Activated T-helper 2 cell treated with anti-CD3 and anti-CD28 coated beads, Interferon-gamma antibody, Interleukin-2, Interleukin-4, amounts not matched to agents 10 μg/mL and 5 μg/mL and 100 μg/mL, durations not matched to agents 14 hours and 24 hours and 36 hours (primary cell): ENCODE measurements at regions not wholly inside any gene's neighbourhood (a gene's known extent, or its start where the extent isn't known, plus 50 kb on each side); places are given as distances from the start of the nearest gene placed in this dataset.
"Not testable (repeated sequence)": the region's sequence is repeated elsewhere in the genome, so short reads cannot be mapped to it uniquely, and the experiment has no call there.

Experiments
- DNase-seq: peaks from one replicate; pipeline ENCODE4 v3.0.0; 2021; ENCODE audit warnings: low spot score
- H3K27ac Mint-ChIP-seq: one replicate; pipeline ENCODE4 v1.8.0; 2021; ENCODE audit warnings: mixed read lengths
- H3K27me3 Mint-ChIP-seq: one replicate; pipeline ENCODE4 v1.8.0; 2021; ENCODE audit warnings: low read depth, mixed read lengths
- H3K36me3 Mint-ChIP-seq: one replicate; pipeline ENCODE4 v1.8.0; 2021; ENCODE audit warnings: low read depth, mixed read lengths
- H3K4me1 Mint-ChIP-seq: one replicate; pipeline ENCODE4 v1.8.0; 2021; ENCODE audit warnings: low read depth, mixed read lengths
- H3K4me3 Mint-ChIP-seq: one replicate; pipeline ENCODE4 v1.8.0; 2021; ENCODE audit warnings: low read depth, mild to moderate bottlenecking, moderate library complexity, mixed read lengths
- H3K9me3 Mint-ChIP-seq: one replicate; pipeline ENCODE4 v1.8.0; 2021; ENCODE audit warnings: mixed read lengths
- intact Hi-C: fragments of 100-400 bp; cut with micrococcal nuclease; formaldehyde crosslinking; loops from one replicate; pipeline ENCODE4 v1.15.1; 2023

- Mint-ChIP-seq H3K27me3 (no peaks in the 10 kb centered on the region), H3K36me3 (no peaks in the 10 kb centered on the region), H3K4me3 (no peak overlapping the region), H3K4me1 (no peaks in the 10 kb centered on the region), H3K27ac (no peak overlapping the region), H3K9me3 (no peaks in the 10 kb centered on the region)
- DNase-seq: no peak
- intact Hi-C loops: no loop called here
Measured at GRCh38 chrX:121433289-121433688, 385.9 kb downstream of the GLUD2 start.

DNA sequence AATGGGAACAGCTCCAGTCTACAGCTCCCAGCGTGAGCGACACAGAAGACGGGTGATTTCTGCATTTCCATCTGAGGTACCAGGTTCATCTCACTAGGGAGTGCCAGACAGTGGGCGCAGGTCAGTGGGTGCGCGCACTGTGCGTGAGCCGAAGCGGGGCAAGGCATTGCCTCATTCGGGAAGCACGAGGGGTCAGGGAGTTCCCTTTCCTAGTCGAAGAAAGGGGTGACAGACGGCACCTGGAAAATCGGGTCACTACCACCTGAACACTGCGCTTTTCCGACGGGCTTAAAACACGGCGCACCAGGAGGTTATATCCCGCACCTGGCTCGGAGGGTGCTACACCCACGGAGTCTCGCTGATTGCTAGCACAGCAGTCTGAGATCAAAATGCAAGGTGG, 390.3 kb downstream of the GLUD2 start:
- H3K4me3 Mint-ChIP-seq, intact Hi-C loops, H3K9me3 Mint-ChIP-seq, H3K36me3 Mint-ChIP-seq, H3K27ac Mint-ChIP-seq, H3K4me1 Mint-ChIP-seq, DNase-seq, H3K27me3 Mint-ChIP-seq: not testable (repeated sequence)

DNA sequence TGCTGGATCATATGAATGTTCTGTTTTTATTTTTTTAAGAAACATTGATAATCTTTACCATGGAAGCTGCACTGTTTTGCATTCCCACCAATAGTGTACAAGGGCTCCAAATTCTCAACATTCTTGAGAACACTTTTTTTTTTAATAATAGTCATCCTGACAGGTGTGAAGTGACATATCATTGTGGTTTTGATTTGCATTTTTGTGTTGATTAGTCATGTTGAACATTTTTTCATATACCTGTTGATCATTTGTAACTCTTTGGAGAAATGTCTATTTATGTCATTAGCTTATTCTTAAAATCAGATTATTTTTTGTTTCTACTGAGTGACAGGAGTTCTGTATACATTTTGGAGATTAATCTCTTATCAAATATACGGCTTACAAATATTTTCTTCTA, 408.5 kb downstream of the GLUD2 start:
- DNase-seq: no peak
- no peak overlapping the region for H3K27ac Mint-ChIP-seq
- H3K27me3 Mint-ChIP-seq: no peaks in the 10 kb centered on the region
- H3K9me3 Mint-ChIP-seq: no peaks in the 10 kb centered on the region
- no peak overlapping the region for H3K4me3 Mint-ChIP-seq
- intact Hi-C loops: no loop called here
- H3K4me1 Mint-ChIP-seq: no peaks in the 10 kb centered on the region
- no peaks in the 10 kb centered on the region for H3K36me3 Mint-ChIP-seq

GRCh38 chrX:121456315-121456714, 408.9 kb downstream of the GLUD2 start:
- Mint-ChIP-seq H3K9me3 (no peaks in the 10 kb centered on the region), H3K4me3 (no peak overlapping the region), H3K36me3 (no peaks in the 10 kb centered on the region), H3K27ac (no peak overlapping the region), H3K27me3 (no peaks in the 10 kb centered on the region), H3K4me1 (no peaks in the 10 kb centered on the region)
- intact Hi-C loops: no loop called here
- no peak for DNase-seq

GRCh38 chrX:121457096-121457495, 409.7 kb downstream of the GLUD2 start:
- no peak overlapping the region for H3K4me3 Mint-ChIP-seq
- no peak overlapping the region for H3K27ac Mint-ChIP-seq
- H3K9me3 Mint-ChIP-seq: no peaks in the 10 kb centered on the region
- no peaks in the 10 kb centered on the region for H3K4me1 Mint-ChIP-seq
- DNase-seq: no peak
- no peaks in the 10 kb centered on the region for H3K36me3 Mint-ChIP-seq
- intact Hi-C loops: no loop called here
- no peaks in the 10 kb centered on the region for H3K27me3 Mint-ChIP-seq

DNA sequence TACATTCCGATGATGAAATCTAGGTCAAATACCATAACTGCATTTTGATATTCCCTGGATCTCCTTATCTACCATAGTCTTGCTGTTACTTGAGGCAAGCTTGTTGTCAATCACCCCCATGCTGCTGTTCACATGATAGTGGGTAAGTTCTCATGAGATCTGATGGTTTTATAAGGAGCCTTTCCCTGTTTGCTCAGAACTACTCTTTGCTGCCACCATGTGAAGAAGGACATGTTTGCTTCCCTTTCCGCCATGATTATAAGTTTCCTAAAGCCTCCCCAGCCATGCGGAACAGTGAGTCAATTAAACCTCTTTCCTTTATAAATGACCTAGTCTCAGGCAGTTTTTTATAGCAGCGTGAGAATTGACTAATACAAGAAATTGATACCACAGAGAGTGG, 432.0 kb downstream of the GLUD2 start:
- Mint-ChIP-seq H3K27ac (no peak overlapping the region), H3K9me3 (no peaks in the 10 kb centered on the region), H3K36me3 (no peaks in the 10 kb centered on the region), H3K4me3 (no peak overlapping the region), H3K4me1 (no peaks in the 10 kb centered on the region), H3K27me3 (no peaks in the 10 kb centered on the region)
- intact Hi-C loops: no loop called here
- DNase-seq: no peak

DNA sequence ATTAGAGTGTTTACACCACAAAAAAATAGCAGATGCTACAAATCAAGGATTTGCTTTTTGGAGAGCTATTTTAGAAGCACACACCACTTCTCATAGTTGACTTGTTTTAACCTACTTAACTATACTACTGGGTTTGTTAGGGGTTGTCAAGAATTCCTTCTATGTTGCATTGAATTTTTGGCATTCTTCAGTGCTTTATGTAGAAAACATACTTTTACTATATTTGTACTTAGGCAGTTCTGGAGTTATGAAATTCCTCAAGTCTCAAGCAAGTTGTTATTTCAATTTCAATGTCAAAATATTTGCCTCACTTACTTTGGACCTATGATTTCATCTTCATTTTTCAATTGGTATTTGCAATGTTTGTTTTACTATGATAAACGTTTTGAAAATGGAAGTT, 449.6 kb downstream of the GLUD2 start:
- Mint-ChIP-seq H3K27me3 (no peaks in the 10 kb centered on the region), H3K4me1 (no peaks in the 10 kb centered on the region), H3K9me3 (no peaks in the 10 kb centered on the region), H3K27ac (no peak overlapping the region), H3K4me3 (no peak overlapping the region), H3K36me3 (no peaks in the 10 kb centered on the region)
- DNase-seq: no peak
- intact Hi-C loops: no loop called here

- intact Hi-C loops: loop anchor here (5.0 to 10.0 kb wide), 2 partner anchors 199 to 707 kb away; no protein-coding TSS in a partner anchor
- Mint-ChIP-seq H3K27ac (no peak overlapping the region), H3K9me3 (no peaks in the 10 kb centered on the region), H3K4me1 (no peaks in the 10 kb centered on the region), H3K4me3 (no peak overlapping the region), H3K36me3 (no peaks in the 10 kb centered on the region), H3K27me3 (no peaks in the 10 kb centered on the region)
- no peak for DNase-seq
Measured at GRCh38 chrX:121504153-121504552, 456.7 kb downstream of the GLUD2 start.

DNA sequence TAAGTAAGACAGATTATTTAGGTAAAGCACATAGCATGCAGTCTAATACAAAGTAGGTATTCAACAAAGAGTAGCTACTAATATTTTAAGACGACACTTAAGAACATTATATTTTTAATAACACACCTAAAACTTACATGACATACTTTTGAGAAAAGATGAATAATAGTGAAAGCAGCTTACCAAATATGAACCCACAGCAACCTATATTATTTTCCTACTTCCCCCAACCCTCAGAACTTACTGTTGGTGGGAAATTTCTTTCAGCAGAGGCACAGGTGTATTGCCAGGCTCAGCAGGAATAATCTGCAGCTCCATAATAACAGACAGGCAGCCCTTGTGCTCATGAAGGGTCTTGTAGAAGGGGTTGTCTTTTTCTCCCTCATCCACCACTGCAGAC, 498.9 kb downstream of the GLUD2 start:
- intact Hi-C loops: no loop called here
- H3K4me3 Mint-ChIP-seq: no peak overlapping the region
- H3K36me3 Mint-ChIP-seq: no peaks in the 10 kb centered on the region
- no peaks in the 10 kb centered on the region for H3K27me3 Mint-ChIP-seq
- H3K27ac Mint-ChIP-seq: no peak overlapping the region
- DNase-seq: no peak
- no peaks in the 10 kb centered on the region for H3K9me3 Mint-ChIP-seq
- no peaks in the 10 kb centered on the region for H3K4me1 Mint-ChIP-seq

DNA sequence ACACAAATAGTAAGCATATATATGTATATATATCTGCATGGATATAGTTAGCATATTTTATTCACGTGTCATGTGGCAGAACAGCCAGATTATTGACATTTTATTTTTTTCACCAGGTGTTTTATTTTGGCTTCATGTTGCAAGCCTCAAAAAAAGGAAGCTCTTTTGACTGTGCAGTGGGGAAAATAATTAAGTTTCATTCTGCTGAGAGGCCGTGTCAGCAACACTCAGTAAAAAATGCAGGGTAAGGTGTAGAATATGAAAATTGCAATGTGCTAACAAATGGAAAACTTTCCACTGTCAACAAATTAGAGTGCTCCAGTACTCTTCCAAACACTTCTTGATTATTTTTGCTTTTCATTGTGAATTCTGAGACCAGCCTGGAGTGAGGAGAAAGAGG, 511.5 kb downstream of the GLUD2 start:
- DNase-seq: no peak
- no peak overlapping the region for H3K4me3 Mint-ChIP-seq
- no peaks in the 10 kb centered on the region for H3K27me3 Mint-ChIP-seq
- no peaks in the 10 kb centered on the region for H3K9me3 Mint-ChIP-seq
- no peak overlapping the region for H3K27ac Mint-ChIP-seq
- intact Hi-C loops: no loop called here
- H3K36me3 Mint-ChIP-seq: no peaks in the 10 kb centered on the region
- H3K4me1 Mint-ChIP-seq: no peaks in the 10 kb centered on the region

- intact Hi-C loops: no loop called here
- Mint-ChIP-seq H3K9me3 (no peaks in the 10 kb centered on the region), H3K36me3 (no peaks in the 10 kb centered on the region), H3K4me1 (no peaks in the 10 kb centered on the region), H3K4me3 (no peak overlapping the region), H3K27me3 (no peaks in the 10 kb centered on the region), H3K27ac (no peak overlapping the region)
- no peak for DNase-seq
Measured at GRCh38 chrX:121562616-121563015, 515.2 kb downstream of the GLUD2 start.

DNA sequence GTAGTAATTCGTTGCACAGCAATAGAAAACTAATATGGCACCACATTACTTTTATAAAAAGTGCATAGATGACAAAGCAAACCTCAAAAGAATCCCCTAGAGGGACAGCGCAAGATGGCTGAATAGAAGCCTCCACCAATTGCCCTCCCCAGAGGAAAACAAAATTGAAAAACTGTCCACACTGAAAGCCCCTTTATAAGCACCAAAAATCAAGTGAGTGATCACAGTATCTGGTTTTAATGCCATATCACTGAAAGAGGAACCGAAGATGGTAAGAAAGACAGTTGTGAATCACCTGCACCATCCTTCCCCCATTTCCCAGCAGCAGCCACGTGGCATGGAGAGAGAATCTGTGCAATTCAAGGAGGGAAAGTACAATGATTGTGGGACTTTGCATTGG, 522.2 kb downstream of the GLUD2 start:
- Mint-ChIP-seq H3K27ac (no peak overlapping the region), H3K27me3 (no peaks in the 10 kb centered on the region), H3K4me1 (no peaks in the 10 kb centered on the region), H3K36me3 (no peaks in the 10 kb centered on the region), H3K9me3 (no peaks in the 10 kb centered on the region), H3K4me3 (no peak overlapping the region)
- intact Hi-C loops: no loop called here
- DNase-seq: no peak

GRCh38 chrX:121570072-121570841, 522.8 kb downstream of the GLUD2 start:
- Mint-ChIP-seq H3K27ac (no peak overlapping the region), H3K9me3 (no peaks in the 10 kb centered on the region), H3K4me1 (no peaks in the 10 kb centered on the region), H3K36me3 (no peaks in the 10 kb centered on the region), H3K4me3 (no peak overlapping the region), H3K27me3 (no peaks in the 10 kb centered on the region)
- no peak for DNase-seq
- intact Hi-C loops: no loop called here

DNA sequence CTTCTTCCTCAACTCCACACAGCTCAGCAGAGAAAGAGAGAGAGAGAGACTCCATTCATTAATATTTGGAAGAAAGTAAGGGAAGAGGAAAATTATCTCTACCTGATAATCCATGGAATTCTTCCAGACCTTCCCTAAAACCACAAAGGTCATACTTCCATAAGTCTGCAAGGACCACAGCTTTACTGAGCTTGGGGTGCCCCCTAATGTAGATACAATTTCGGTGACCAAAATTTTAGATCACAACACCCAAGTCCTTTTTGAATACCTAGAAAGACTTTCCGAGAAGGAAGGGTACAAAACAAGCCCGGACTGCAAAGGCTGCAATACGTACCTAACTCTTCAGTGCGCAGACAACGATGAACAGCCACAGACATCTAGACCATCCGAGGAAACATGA, 523.9 kb downstream of the GLUD2 start:
- no peak for DNase-seq
- Mint-ChIP-seq H3K9me3 (no peaks in the 10 kb centered on the region), H3K27me3 (no peaks in the 10 kb centered on the region), H3K27ac (no peak overlapping the region), H3K36me3 (no peaks in the 10 kb centered on the region), H3K4me1 (no peaks in the 10 kb centered on the region), H3K4me3 (no peak overlapping the region)
- intact Hi-C loops: no loop called here
